HepG2 (cell line): ENCODE measurements at regions not wholly inside any gene's neighbourhood (a gene's known extent, or its start where the extent isn't known, plus 50 kb on each side); places are given as distances from the start of the nearest gene placed in this dataset.

Source experiments
- ATAC-seq: fragments of 200-7000 bp; cut with Tn5 transposase; 3 replicates; pipeline ENCODE4 v1.9.1; 2020; ENCODE audit warnings: mild to moderate bottlenecking, moderate library complexity
- BruUV-seq: library from RNA; stranded (reverse); fragments of 400-500 nt; replicated peaks from 2 replicates; lab custom pipeline; 2021; lab: Mats Ljungman, UMichigan
- CTCF ChIA-PET: fragments of 300-600 bp; formaldehyde crosslinking; extraction: SDS; loops from one replicate; lab custom pipeline; 2021; ENCODE audit warnings: low total read pairs, inconsistent platforms, low intra/inter-chr PET ratio; lab: Yijun Ruan, JAX
- POLR2A ChIA-PET: fragments of 350-600 bp; sonication (Branson Sonifier 250); formaldehyde crosslinking; loops from one replicate; lab custom pipeline; 2020; ENCODE audit warnings: antibody characterized with exemption, inconsistent platforms; lab: Yijun Ruan, JAX
- DNase-seq: peaks from one replicate; pipeline ENCODE4 v3.0.0-alpha.2; 2015; ENCODE audit warnings: low spot score
- FAIRE-seq: peaks from 3 replicates; lab custom pipeline; 2011; peaks lifted over from hg19 to GRCh38; lab: Jason Lieb, UNC
- H2AFZ ChIP-seq: one replicate; pipeline ENCODE4 v1.6.1; 2011; ENCODE audit warnings: low read length, inconsistent platforms
- H3K27ac ChIP-seq: fragments of 300-600 bp; 3 replicates; pipeline ENCODE4 v1.8.0; 2011; ENCODE audit warnings: mixed run types, mild to moderate bottlenecking, mixed read lengths, low read length, inconsistent platforms; ENCODE audit not compliant: insufficient read depth; ENCODE audit errors: extremely low read length
- H3K27me3 ChIP-seq, 2 experiments: fragments of 200-600 bp in 1 of 2; 2 replicates in 1 of 2; 3 replicates in 1 of 2; pipeline versions ENCODE4 v1.6.0 to v1.8.0; 2011; ENCODE audit warnings: low read length in 2 of 2, mild to moderate bottlenecking in 2 of 2, moderate library complexity in 2 of 2, inconsistent platforms in 1 of 2; ENCODE audit not compliant: insufficient read depth in 2 of 2, control insufficient read depth in 1 of 2
- H3K36me3 ChIP-seq, 2 experiments: fragments of 200-600 bp in 1 of 2; replicated peaks in 1 of 2; 2 replicates in 1 of 2; 3 replicates in 1 of 2; pipeline versions ENCODE4 v1.5.1 to v1.8.0; 2011; ENCODE audit warnings: low read length in 2 of 2, inconsistent platforms in 1 of 2; ENCODE audit not compliant: insufficient read depth in 2 of 2, control insufficient read depth in 1 of 2
- H3K4me1 ChIP-seq: 2 replicates; pipeline ENCODE4 v1.5.1; 2012; ENCODE audit warnings: low read length, inconsistent platforms; ENCODE audit not compliant: insufficient read depth
- H3K4me2 ChIP-seq: 2 replicates; pipeline ENCODE4 v1.6.0; 2011; ENCODE audit warnings: low read depth, low read length, inconsistent platforms
- H3K4me3 ChIP-seq, 3 experiments: fragments of 200-600 bp in 1 of 3; sonication (generic), shearing (Covaris generic) in 1 of 3; replicated peaks in 1 of 3; 2 replicates each; pipeline ENCODE4 v1.5.1; 2011 to 2016; ENCODE audit warnings: low read length in 3 of 3, inconsistent platforms in 2 of 3, low read depth in 2 of 3, mild to moderate bottlenecking in 2 of 3, control low read depth in 1 of 3, mixed read lengths in 1 of 3; ENCODE audit not compliant: insufficient read depth in 1 of 3
- H3K79me2 ChIP-seq: one replicate; pipeline ENCODE4 v1.6.1; 2011; ENCODE audit warnings: low read length, inconsistent platforms; ENCODE audit not compliant: insufficient read depth
- H3K9ac ChIP-seq: 2 replicates; pipeline ENCODE4 v1.6.0; 2011; ENCODE audit warnings: mild to moderate bottlenecking, low read depth, low read length, inconsistent platforms; ENCODE audit not compliant: insufficient read depth
- H3K9me3 ChIP-seq: 2 replicates; pipeline ENCODE4 v1.5.1; 2012; ENCODE audit warnings: mild to moderate bottlenecking, low read length
- H4K20me1 ChIP-seq: 2 replicates; pipeline ENCODE4 v1.6.0; 2011; ENCODE audit warnings: inconsistent platforms, mild to moderate bottlenecking, low read length, moderate library complexity; ENCODE audit not compliant: insufficient read depth
- ARID2 ChIP-seq: sonication (generic); formaldehyde crosslinking; IDR thresholded peaks from 2 replicates; pipeline ENCODE4 v1.8.1; 2022; ENCODE audit warnings: mild to moderate bottlenecking, missing genetic modification reagents, borderline replicate concordance
- ATF7-NPFF ChIP-seq: sonication (generic); formaldehyde crosslinking; IDR thresholded peaks from 2 replicates; pipeline ENCODE4 v1.8.1; 2023; ENCODE audit warnings: mild to moderate bottlenecking, low read depth, missing genetic modification reagents, moderate library complexity
- CENPBD1 ChIP-seq: sonication (generic); formaldehyde crosslinking; IDR thresholded peaks from 2 replicates; pipeline ENCODE4 v1.8.0; 2022; ENCODE audit warnings: missing genetic modification reagents, low read depth, mild to moderate bottlenecking, borderline replicate concordance
- DDIT3 ChIP-seq: sonication (generic); formaldehyde crosslinking; IDR thresholded peaks from 2 replicates; pipeline ENCODE4 v1.4.0; 2020; ENCODE audit warnings: mild to moderate bottlenecking, missing genetic modification reagents
- E2F2 ChIP-seq: sonication (generic); formaldehyde crosslinking; IDR thresholded peaks from 2 replicates; pipeline ENCODE4 v1.4.0; 2020; ENCODE audit warnings: missing genetic modification reagents, borderline replicate concordance
- FOXP1 ChIP-seq, 2 experiments: fragments of 450-650 bp in 1 of 2; IDR thresholded peaks; 2 replicates each; pipeline ENCODE4 v1.6.1; 2017 to 2018; ENCODE audit warnings: antibody characterized with exemption in 1 of 2
- HMGXB4 ChIP-seq, 2 experiments: sonication (generic) in 1 of 2; formaldehyde crosslinking in 1 of 2; IDR thresholded peaks; 2 replicates each; pipeline versions ENCODE4 v1.4.0 to v1.6.1; 2018 to 2020; ENCODE audit warnings: missing genetic modification reagents in 2 of 2, borderline replicate concordance in 1 of 2, low read depth in 1 of 2, mild to moderate bottlenecking in 1 of 2, missing biosample characterization in 1 of 2
- KLF9 ChIP-seq: IDR thresholded peaks from 2 replicates; pipeline ENCODE4 v1.6.1; 2016; ENCODE audit warnings: low read depth
- MAFF ChIP-seq: IDR thresholded peaks from 2 replicates; pipeline ENCODE4 v1.6.1; 2011; ENCODE audit warnings: low read depth, low read length, improper control_type of control experiment
- MAFK ChIP-seq, 2 experiments: IDR thresholded peaks in 1 of 2; conservative IDR thresholded peaks in 1 of 2; 2 replicates each; pipeline ENCODE4 v1.6.1; 2011; ENCODE audit warnings: improper control_type of control experiment in 2 of 2, low read length in 2 of 2
- RFXANK ChIP-seq: IDR thresholded peaks from 2 replicates; pipeline ENCODE4 v1.6.1; 2016
- SAP130 ChIP-seq: IDR thresholded peaks from 2 replicates; pipeline ENCODE4 v1.6.1; 2016; ENCODE audit warnings: low read depth
- ZIK1 ChIP-seq: sonication (generic); formaldehyde crosslinking; IDR thresholded peaks from 2 replicates; pipeline ENCODE4 v1.5.0; 2020; ENCODE audit warnings: mild to moderate bottlenecking, low read depth, missing genetic modification reagents, borderline replicate concordance
- ZNF138 ChIP-seq: sonication (generic); formaldehyde crosslinking; IDR thresholded peaks from 2 replicates; pipeline ENCODE4 v1.5.0; 2020; ENCODE audit warnings: mild to moderate bottlenecking, low read depth, missing genetic modification reagents
- ZNF230 ChIP-seq: sonication (generic); formaldehyde crosslinking; IDR thresholded peaks from 2 replicates; pipeline ENCODE4 v1.4.0; 2020; ENCODE audit warnings: mild to moderate bottlenecking, missing genetic modification reagents
- ZNF598 ChIP-seq: sonication (generic); formaldehyde crosslinking; IDR thresholded peaks from 2 replicates; pipeline ENCODE4 v1.5.1; 2020; ENCODE audit warnings: mild to moderate bottlenecking, missing genetic modification reagents, borderline replicate concordance
- ZNF747 ChIP-seq: sonication (generic); formaldehyde crosslinking; IDR thresholded peaks from 2 replicates; pipeline ENCODE4 v1.8.1; 2023; ENCODE audit warnings: missing genetic modification reagents, mild to moderate bottlenecking, borderline replicate concordance
- ZNF850 ChIP-seq: sonication (generic); formaldehyde crosslinking; conservative IDR thresholded peaks from 2 replicates; pipeline ENCODE4 v1.9.0; 2021; ENCODE audit warnings: mild to moderate bottlenecking, missing genetic modification reagents
- WGBS: methylation state at CpG from one replicate; pipeline ENCODE4 v1.1.6; 2017; ENCODE audit warnings: low lambda C conversion rate; 5-methylcytosine and 5-hydroxymethylcytosine counted together
- in situ Hi-C: cut with HindIII; loops from 2 replicates; pipeline ENCODE4 v1.10.0; 2017; ENCODE audit warnings: low pct_unique_long_range_greater_than_20kb; ENCODE audit not compliant: extremely low pct_ligation_motif_present
- intact Hi-C: fragments of 100-400 bp; cut with micrococcal nuclease; formaldehyde crosslinking; loops from one replicate; pipeline ENCODE4 v1.10.0; 2022; ENCODE audit not compliant: unreplicated experiment

GRCh38 chr3:180764481-180764880 is 85.2 kb upstream of the CCDC39 start:
- DNase-seq (no peak), ATAC-seq (no peak)
- Histone ChIP-seq H3K9me3 (no peaks in the 10 kb centered on the region), H3K36me3 (no peaks in the 10 kb centered on the region), H4K20me1 (no peaks in the 10 kb centered on the region), H3K4me2 (no peak overlapping the region), H3K79me2 (no peaks in the 10 kb centered on the region), H3K27me3 (no peaks in the 10 kb centered on the region), H3K4me1 (no peaks in the 10 kb centered on the region), H3K27ac (no peak overlapping the region), H3K4me3 (no peak overlapping the region), H2AFZ (no peak overlapping the region), H3K9ac (no peak overlapping the region)
- 9% methylated on average over 1 of the region's 1 CpG for WGBS
- ChIA-PET CTCF (no interaction called here), POLR2A (no interaction called here)
- intact Hi-C loops (no loop called here), in situ Hi-C loops (no loop called here)
- BruUV-seq: no TSS peak
- TF ChIP-seq SAP130 (CRISPR knock-in tag) (no peak), ZNF598 (CRISPR knock-in tag) (no peak), ZNF850 (CRISPR knock-in tag) (no peak), DDIT3 (CRISPR knock-in tag) (no peak), MAFK (conservative IDR thresholded peaks at IDR 0.05 in 1 of 2, IDR thresholded peaks at IDR 0.05 in 1 of 2; ENCODE audit: low read length in 2 of 2) (peak; percentile 78 to 90), KLF9 (no peak), ZNF747 (CRISPR knock-in tag) (no peak), E2F2 (no peak), CENPBD1 (CRISPR knock-in tag) (no peak), HMGXB4 (CRISPR knock-in tag; IDR thresholded peaks at IDR 0.05; ENCODE audit: borderline replicate concordance in 1 of 2, low read depth in 1 of 2) (no peak), FOXP1 (IDR thresholded peaks at IDR 0.05) (no peak), FOXP1 (CRISPR knock-in tag; IDR thresholded peaks at IDR 0.05) (no peak), ZNF230 (CRISPR knock-in tag) (no peak), ZIK1 (CRISPR knock-in tag) (no peak), ZNF138 (CRISPR knock-in tag) (no peak), ATF7-NPFF (CRISPR knock-in tag) (no peak), MAFF (peak; percentile 83), RFXANK (CRISPR knock-in tag) (no peak), ARID2 (CRISPR knock-in tag) (no peak)
- TF ChIP-seq, all 625 proteins: peak for 2
- no peak for FAIRE-seq
